Omental fat pad (tissue), 3 donors: ENCODE measurements at regions not wholly inside any gene's neighbourhood (a gene's known extent, or its start where the extent isn't known, plus 50 kb on each side); places are given as distances from the start of the nearest gene placed in this dataset.

Experiments
- ATAC-seq: fragments of 150-250 bp; one replicate; pipeline ENCODE4 v1.9.1; 2016; ENCODE audit warnings: mild to moderate bottlenecking, moderate library complexity; ENCODE audit not compliant: low FRiP score
- DNase-seq: peaks from one replicate; pipeline ENCODE4 v3.0.0-alpha.2; 2019; ENCODE audit warnings: low spot score
- TF ChIP-seq, protein P1 (sequence below), 3 donors: fragments of 450-650 bp; IDR thresholded peaks; one replicate each; pipeline ENCODE4 v1.5.1; 2016 to 2017; ENCODE audit warnings: antibody characterized with exemption in 3 of 3, mild to moderate bottlenecking in 3 of 3, moderate library complexity in 2 of 3

DNA sequence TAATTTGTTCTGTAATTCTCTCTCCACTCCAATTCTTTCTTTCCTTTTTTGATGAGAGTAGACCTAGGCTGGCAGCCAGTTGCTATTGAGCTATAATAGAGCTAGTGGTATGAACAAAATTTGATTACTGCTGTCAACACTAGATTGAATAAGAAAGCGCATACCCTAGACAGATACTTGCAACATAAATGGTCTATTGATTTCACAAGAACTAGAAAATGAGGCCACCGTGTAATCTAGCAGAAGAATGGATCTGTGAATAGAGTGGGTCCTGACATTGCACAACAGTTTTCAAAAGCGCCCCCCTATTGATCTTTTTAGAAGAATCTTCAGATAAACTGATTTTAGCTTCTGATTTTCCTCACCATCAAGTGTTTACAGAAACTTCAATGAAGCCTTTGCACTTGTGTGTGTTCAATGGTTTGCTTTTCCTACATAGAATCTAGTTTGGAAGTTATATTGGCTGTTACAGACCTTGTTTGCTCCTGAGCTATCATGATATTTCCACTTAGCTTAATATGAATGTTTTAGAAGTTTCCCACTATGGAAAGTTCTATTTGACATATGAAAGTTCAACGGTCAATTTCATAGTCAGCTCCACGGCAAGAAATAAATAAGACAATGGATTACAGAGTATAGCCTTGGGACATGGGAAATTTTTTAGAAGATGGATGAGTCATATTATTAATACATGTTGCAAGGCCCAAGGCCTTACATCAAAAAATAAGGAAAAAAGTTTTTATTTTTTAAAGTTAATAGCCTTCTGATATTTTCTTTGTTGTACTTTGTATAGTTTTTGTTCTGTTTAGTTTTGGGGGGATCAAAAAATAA is 55.6 kb downstream of the UTRN start:
- no peak for ATAC-seq
- TF ChIP-seq, protein P1, sequence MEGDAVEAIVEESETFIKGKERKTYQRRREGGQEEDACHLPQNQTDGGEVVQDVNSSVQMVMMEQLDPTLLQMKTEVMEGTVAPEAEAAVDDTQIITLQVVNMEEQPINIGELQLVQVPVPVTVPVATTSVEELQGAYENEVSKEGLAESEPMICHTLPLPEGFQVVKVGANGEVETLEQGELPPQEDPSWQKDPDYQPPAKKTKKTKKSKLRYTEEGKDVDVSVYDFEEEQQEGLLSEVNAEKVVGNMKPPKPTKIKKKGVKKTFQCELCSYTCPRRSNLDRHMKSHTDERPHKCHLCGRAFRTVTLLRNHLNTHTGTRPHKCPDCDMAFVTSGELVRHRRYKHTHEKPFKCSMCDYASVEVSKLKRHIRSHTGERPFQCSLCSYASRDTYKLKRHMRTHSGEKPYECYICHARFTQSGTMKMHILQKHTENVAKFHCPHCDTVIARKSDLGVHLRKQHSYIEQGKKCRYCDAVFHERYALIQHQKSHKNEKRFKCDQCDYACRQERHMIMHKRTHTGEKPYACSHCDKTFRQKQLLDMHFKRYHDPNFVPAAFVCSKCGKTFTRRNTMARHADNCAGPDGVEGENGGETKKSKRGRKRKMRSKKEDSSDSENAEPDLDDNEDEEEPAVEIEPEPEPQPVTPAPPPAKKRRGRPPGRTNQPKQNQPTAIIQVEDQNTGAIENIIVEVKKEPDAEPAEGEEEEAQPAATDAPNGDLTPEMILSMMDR (IDR thresholded peaks at IDR 0.05): no peak
- no peak for DNase-seq

DNA sequence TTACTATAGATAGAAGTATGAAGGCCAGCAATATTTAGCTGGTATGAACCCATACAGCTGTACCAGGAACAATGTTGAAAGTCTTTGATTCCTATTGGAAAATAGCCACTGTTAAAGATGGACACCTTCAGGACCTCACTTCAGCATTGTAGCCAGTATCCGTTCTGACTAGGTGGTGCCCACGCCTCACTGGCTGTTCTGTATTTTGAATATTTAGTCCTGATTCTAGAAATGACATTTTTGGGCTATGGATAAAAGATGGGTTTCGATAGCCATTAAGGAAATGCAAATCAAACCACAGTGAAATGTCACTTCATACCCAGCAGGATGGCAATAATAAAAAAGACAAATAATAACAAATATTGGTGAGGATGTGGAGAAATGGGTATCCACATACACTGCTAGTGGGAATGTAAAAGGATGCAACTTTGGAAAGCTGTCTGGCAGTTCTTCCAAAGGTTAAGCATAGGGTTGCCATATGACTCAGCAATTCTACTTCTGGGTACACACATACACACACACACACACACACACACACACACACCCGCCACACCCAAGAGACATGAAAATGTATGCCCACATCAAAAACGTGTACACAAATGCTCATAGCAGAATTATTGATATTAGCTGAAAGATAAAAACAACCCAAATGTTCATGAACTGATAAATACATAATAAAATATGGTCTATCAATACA is 56.8 kb downstream of the UTRN start:
- DNase-seq (no peak), ATAC-seq (no peak)
- TF ChIP-seq, protein P1 (IDR thresholded peaks at IDR 0.05): no peak

DNA sequence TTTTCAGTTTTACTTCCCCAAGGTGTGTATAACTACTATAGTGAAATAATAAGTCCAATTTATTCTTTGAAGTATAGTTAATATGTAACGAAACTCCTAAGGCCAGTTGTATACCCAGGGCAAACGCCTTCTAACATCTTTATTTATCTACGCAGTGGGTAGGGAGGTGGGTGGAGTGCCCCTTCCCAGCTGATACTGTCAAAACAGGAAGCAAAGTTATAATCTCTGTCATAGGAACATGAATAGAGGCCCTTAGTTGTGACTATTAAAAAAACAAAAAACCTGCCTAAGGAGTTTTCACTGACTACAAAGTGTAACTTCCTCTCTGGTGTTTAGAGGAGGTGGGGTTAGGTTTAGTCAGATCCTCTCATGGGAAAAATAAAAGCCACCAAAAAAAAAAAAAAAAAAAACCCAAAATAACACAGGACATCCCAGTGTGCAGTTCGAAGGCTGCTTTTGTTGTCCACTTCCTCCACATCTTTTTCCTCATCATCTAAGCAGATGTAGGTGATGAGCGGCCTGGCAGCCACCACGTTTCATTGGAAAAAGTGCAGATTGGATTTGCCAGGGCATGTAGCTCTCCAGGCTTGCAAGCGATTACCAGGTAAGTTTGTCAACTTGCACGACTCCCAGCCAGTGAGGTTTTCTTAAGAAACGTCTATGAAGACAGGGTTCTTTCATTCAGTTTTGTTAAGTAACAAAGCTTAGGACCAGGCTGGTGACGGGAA is 58.7 kb downstream of the UTRN start:
- TF ChIP-seq, protein P1 (IDR thresholded peaks at IDR 0.05): no peak
- ATAC-seq (no peak), DNase-seq (no peak)

DNA sequence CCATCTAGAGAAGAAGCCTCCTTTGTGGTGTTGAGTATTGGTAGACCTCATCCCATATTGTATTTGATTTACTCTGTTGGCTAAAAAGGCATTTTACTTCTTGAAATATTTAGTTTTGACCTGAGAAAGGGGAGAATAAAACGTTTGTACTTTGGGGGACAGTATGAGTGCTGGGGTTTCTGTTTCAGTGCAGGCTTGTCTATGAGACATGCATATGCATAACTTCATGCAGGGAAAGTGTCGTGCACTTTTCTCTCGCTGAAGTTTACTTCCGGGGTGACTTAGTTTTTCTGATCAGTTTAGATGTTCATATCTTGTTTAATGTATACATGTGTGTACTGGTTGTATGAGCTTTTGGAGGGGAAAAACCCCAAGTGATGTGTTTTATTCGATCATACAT is 59.5 kb downstream of the UTRN start:
- TF ChIP-seq, protein P1 (IDR thresholded peaks at IDR 0.05): no peak
- no peak for ATAC-seq
- DNase-seq: no peak

DNA sequence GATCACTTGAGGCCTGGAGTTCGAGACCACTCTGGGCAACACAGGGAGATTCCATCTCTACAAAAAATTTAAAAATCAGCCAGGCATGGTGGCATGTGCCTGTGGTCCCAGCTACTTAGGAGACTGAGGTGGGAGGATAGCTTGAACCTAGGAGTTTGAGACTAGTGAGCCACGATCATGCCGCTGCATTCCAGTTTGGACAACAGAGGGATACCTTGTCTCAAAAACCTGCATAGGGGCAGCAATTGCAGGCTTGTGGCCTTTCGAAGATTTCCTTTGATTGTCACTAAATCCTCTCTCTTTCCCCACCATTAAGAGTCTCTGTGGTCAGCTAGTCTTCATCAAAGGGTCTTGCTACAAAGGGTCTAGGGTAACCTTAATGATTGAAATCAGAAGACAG is 60.3 kb downstream of the UTRN start:
- ATAC-seq: no peak
- DNase-seq: no peak
- TF ChIP-seq, protein P1 (IDR thresholded peaks at IDR 0.05): no peak

DNA sequence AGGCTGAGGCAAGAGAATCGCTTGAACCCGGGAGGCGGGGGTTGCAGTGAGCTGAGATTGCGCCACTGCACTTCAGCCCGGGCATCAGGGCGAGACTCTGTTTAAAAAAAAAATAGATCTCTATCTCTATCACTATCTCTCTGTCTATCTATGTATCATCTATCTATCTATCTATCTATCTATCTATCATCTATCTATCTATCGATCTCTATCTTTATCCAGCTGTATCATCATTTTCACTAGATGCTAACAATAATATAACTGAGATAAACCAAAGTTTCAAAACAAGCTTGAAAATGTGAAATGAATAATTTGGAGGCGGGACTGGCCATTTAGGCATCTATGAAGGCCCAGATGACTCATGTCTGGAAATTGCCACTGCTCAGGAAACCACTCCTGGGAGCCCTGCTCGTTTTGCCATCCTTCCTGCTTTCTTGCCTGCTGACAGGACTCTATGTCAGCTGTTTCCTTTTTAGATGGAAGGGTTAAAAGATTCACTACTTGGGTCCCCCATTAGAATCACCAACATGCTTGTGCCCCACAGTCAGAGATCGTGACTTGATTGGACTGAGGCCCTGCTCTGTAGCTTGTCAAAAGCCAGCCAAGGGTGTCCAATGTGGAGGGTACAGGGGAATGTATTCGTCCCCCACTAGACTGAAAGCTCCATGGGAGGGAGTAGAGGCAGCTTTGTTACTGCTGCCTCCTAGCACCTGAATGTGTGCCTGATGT is 61.7 kb downstream of the UTRN start:
- ATAC-seq (no peak), DNase-seq (no peak)
- TF ChIP-seq, protein P1 (IDR thresholded peaks at IDR 0.05): no peak
